ENCODE measurements at regions not wholly inside any gene's neighbourhood (a gene's known extent, or its start where the extent isn't known, plus 50 kb on each side); places are given as distances from the start of the nearest gene placed in this dataset.

DNA sequence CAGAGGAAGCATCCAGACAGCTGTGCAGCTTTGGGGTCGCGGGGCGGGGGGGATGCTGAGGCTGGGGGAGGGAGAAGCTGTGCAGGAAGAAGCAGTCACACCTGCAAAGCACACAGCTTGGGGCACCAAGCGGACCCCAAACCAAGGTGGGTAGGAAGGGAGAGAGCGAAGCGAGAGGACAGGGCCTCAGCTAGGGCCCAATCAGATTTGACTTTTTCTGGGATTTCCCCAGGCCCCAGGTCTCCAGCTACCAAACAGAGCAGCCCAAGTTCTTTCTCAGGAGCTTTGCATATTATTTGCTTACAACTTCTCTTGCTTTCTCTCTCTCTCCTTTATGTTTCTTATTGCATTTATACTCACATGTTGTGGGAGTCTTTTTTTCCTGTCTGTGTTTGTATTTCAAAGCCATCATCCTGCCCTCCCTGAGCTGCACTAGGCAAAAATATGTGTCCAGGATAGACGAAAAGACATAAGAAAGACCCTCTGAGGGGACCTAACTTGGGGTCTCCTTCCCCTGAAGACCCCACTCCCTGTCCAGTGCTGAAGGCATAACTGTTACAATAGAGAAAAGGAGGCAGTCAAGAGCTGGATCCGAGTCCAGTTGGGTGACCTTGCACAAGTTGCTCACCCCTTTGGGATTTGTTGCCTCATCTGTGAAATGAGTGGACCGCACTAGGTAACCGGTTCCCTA lies 50.6 kb upstream of the SMNDC1 start:
- Histone ChIP-seq H3K27ac (no peak overlapping the region), H3K4me3 (no peak overlapping the region), H3K27me3 (no peaks in the 10 kb centered on the region; the same call in 1 of the 2 replicates)

DNA sequence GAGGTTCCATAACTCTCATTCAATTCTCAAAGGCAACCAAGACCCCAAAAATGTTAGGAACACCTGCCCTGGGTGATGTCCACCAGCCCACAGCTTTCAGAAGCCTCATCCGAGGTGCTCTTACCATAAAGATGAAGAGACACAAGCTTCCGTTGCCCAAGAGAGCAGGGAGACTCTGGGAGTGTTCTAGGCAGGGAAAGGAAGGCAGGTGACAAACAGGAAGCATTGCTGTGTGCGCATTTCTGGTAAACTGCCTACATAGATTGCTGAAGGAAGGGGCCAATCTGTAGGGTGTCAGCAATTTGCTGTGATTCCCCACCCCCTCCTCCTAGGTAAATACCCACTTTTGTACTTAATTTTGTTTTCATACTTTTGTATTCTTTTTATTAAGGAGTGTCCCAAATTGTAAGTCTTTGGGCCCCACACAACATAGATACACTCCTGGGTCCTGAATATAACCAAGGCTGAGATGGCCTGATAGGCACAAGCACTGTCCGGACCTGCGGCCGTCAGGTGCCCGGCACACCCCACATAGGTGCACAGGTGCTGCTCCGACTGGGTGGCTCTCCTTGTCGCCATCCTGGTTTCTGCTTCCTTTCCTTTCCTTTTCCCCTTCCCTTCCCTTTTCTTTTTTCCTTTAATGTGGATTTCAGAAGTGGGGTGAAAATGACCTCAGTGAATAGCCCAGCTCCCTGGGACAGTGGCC lies 51.4 kb upstream of the SMNDC1 start:
- Histone ChIP-seq H3K27ac (no peak overlapping the region), H3K36me3 (no peaks in the 10 kb centered on the region), H3K27me3 (no peaks in the 10 kb centered on the region; the same call in 1 of the 2 replicates), H3K4me1 (no peaks in the 10 kb centered on the region; the same call in 1 of the 2 replicates), H3K9me3 (replicated peaks) (no peaks in the 10 kb centered on the region), H3K4me3 (no peak overlapping the region)
- DNase-seq = no peak

More for the DNA sequence above, 50.6 kb upstream of the SMNDC1 start:
- no peak for DNase-seq
- Histone ChIP-seq H3K36me3 (no peaks in the 10 kb centered on the region), H3K9me3 (replicated peaks) (no peaks in the 10 kb centered on the region), H3K4me1 (no peaks in the 10 kb centered on the region; the same call in 1 of the 2 replicates)

- Histone ChIP-seq H3K36me3 (no peaks in the 10 kb centered on the region), H3K9me3 (replicated peaks) (no peaks in the 10 kb centered on the region), H3K4me1 (no peaks in the 10 kb centered on the region; the same call in 1 of the 2 replicates), H3K27ac (no peak overlapping the region), H3K27me3 (no peaks in the 10 kb centered on the region; the same call in 1 of the 2 replicates), H3K4me3 (no peak overlapping the region)
- DNase-seq = no peak
These were observed 52.0 kb upstream of the SMNDC1 start for GRCh38 chr10:110356628-110357245.

- H3K9me3 ChIP-seq (replicated peaks) = no peaks in the 10 kb centered on the region
- no peaks in the 10 kb centered on the region; the same call in 1 of the 2 replicates for H3K4me1 ChIP-seq
- no peak overlapping the region for H3K4me3 ChIP-seq
- H3K36me3 ChIP-seq = no peaks in the 10 kb centered on the region
- no peak for DNase-seq
- H3K27me3 ChIP-seq = no peaks in the 10 kb centered on the region; the same call in 1 of the 2 replicates
- no peak overlapping the region for H3K27ac ChIP-seq
These were observed 52.6 kb upstream of the SMNDC1 start for GRCh38 chr10:110357252-110357780.

DNA sequence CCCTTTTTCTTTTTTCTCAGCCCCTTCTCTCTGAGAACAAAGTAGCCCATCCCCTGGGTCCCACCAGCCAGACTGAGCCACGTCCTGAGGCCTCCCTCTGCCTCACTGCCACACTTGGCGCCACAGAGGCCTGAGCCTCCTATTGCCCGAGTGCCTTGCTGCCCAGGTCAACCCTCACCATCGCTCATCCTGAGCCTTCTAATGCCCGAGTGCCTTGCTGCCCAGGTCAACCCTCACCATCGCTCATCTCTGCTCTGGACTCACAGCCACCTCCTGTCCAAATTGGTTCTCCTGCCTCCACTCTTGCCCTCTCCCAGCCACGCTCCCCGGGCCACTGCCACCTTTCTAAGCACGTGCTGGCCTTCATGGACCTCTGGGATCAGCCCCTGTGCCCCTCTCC lies 53.2 kb upstream of the SMNDC1 start:
- H3K4me1 ChIP-seq = no peaks in the 10 kb centered on the region; the same call in 1 of the 2 replicates
- no peak for DNase-seq
- H3K9me3 ChIP-seq (replicated peaks) = no peaks in the 10 kb centered on the region
- no peaks in the 10 kb centered on the region for H3K36me3 ChIP-seq
- no peaks in the 10 kb centered on the region; the same call in 1 of the 2 replicates for H3K27me3 ChIP-seq
- no peak overlapping the region for H3K4me3 ChIP-seq
- H3K27ac ChIP-seq = no peak overlapping the region

GRCh38 chr10:110358278-110358677 lies 53.6 kb upstream of the SMNDC1 start:
- no peak overlapping the region for H3K27ac ChIP-seq
- no peaks in the 10 kb centered on the region; the same call in 1 of the 2 replicates for H3K27me3 ChIP-seq
- H3K9me3 ChIP-seq (replicated peaks) = no peaks in the 10 kb centered on the region
- H3K36me3 ChIP-seq = no peaks in the 10 kb centered on the region
- H3K4me1 ChIP-seq = no peaks in the 10 kb centered on the region; the same call in 1 of the 2 replicates
- H3K4me3 ChIP-seq = no peak overlapping the region
- no peak for DNase-seq

DNA sequence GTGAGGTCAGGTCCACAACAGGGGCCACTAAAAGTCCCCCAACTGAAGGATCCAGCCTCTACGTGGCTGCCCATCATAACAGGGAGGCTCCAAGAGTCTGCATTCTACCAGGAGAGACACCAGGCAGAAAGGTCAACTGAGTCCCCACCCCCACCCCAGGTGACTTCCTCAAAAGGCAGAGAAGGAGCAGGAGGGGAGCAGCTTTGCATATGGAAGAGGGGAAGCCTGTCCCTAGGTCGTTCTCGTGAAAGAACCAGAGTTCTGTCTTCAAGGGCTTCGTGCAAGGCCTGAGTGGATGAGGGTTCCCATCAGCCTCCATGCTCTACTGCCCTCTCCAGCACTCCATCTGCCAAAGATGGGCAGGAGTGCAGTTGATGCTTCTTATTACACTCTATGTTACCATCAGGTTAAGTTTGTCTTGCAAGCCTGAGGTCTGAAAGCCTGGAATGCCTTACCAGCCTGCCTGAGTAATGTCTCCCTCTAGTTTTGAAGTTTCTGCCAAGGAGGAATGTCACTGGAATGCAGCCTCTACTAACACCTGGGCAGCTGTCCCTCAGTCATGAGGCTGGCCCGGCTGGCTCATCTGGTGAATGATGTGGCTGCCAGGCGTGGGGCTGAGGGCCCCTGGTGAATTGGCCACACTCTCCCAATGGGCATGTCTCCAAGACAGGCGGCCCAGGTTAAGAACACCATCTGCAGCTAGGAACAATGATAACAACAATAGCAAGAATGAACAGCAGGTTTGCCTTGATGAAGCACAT lies 54.3 kb upstream of the SMNDC1 start:
- DNase-seq = no peak
- Histone ChIP-seq H3K4me3 (no peak overlapping the region), H3K9me3 (replicated peaks) (no peaks in the 10 kb centered on the region), H3K27ac (no peak overlapping the region), H3K27me3 (no peaks in the 10 kb centered on the region; the same call in 1 of the 2 replicates), H3K36me3 (no peaks in the 10 kb centered on the region), H3K4me1 (no peaks in the 10 kb centered on the region; the same call in 1 of the 2 replicates)

- H3K27me3 ChIP-seq = no peaks in the 10 kb centered on the region; the same call in 1 of the 2 replicates
- H3K27ac ChIP-seq = no peak overlapping the region
- no peak for DNase-seq
- no peaks in the 10 kb centered on the region for H3K9me3 ChIP-seq (replicated peaks)
- H3K36me3 ChIP-seq = no peaks in the 10 kb centered on the region
- no peak overlapping the region for H3K4me3 ChIP-seq
- H3K4me1 ChIP-seq = no peaks in the 10 kb centered on the region; the same call in 1 of the 2 replicates
These were observed 56.2 kb upstream of the SMNDC1 start for GRCh38 chr10:110360857-110361474.

GRCh38 chr10:110361800-110362456 lies 57.2 kb upstream of the SMNDC1 start:
- Histone ChIP-seq H3K27ac (no peak overlapping the region), H3K36me3 (no peaks in the 10 kb centered on the region), H3K9me3 (replicated peaks) (no peaks in the 10 kb centered on the region), H3K4me1 (no peaks in the 10 kb centered on the region; the same call in 1 of the 2 replicates), H3K4me3 (no peak overlapping the region), H3K27me3 (no peaks in the 10 kb centered on the region)
- DNase-seq = no peak

- Histone ChIP-seq H3K4me1 (no peaks in the 10 kb centered on the region; the same call in 1 of the 2 replicates), H3K36me3 (no peaks in the 10 kb centered on the region), H3K9me3 (replicated peaks) (no peaks in the 10 kb centered on the region), H3K27ac (no peak overlapping the region), H3K27me3 (no peaks in the 10 kb centered on the region), H3K4me3 (no peak overlapping the region)
- no peak for DNase-seq
These were observed 59.1 kb upstream of the SMNDC1 start for GRCh38 chr10:110363572-110364411.

DNA sequence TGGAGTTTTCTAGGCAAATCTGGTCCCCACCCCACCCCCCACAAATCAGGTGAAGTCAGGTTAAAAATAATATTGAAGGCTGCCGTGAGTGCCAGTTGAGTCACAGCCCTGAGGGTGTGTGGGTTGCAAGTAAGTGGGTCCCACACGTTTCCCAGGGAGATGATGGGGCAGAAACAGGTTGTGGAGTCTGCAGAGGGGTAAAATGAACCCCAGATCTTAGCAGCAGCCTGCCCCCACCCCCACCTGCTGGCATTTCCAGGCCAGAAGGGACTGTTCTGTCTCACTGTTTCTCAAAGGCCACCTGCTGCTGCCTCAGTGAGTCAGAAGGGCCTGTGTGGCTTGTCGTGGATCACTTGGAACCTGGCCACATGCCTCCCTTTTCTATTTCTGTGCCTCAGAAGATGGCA lies 59.8 kb upstream of the SMNDC1 start:
- Histone ChIP-seq H3K36me3 (no peaks in the 10 kb centered on the region), H3K4me3 (no peak overlapping the region), H3K4me1 (no peaks in the 10 kb centered on the region), H3K9me3 (replicated peaks) (no peaks in the 10 kb centered on the region), H3K27ac (no peak overlapping the region), H3K27me3 (no peaks in the 10 kb centered on the region)
- DNase-seq = no peak

DNA sequence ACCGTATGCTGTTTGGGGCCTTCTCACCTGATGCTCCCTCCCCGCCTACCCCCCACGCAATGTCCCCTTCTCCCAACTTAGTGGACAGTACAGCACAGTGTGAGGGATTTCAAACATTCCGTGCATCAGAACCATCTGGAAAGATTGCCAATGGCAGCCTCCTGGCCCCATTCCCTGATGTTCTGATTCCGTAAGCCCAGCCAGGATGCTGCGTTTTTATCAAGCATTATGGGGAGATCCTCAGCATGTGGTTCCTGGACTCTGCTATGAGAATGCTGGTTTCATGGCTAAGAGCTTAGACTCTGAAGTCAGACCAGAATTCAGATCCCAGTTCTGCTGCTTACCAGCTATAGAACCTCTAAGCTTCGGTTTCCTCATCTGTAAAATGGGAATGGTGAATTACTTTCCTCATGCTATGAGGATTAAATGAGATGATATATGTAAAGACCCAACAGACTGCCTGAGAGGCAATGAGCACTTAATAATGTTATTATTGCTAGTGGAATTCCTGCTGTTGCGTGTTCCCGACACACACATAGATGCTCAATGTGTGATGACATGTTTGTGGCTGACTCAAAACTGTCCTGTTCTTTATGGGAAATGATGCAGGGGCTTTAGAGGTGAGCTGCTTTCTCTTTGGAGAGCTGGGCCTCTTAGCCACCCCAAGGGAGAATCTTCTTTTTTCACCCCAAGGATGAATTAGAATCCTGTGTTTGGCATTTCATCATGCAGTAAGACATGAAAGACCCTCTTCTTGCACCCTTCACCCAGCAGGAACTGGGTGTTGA lies 60.8 kb upstream of the SMNDC1 start:
- Histone ChIP-seq H3K4me3 (no peak overlapping the region), H3K4me1 (no peaks in the 10 kb centered on the region), H3K27me3 (no peaks in the 10 kb centered on the region; the same call in 1 of the 2 replicates), H3K27ac (no peak overlapping the region), H3K9me3 (replicated peaks) (no peaks in the 10 kb centered on the region), H3K36me3 (no peaks in the 10 kb centered on the region)
- no peak for DNase-seq

Measured in SJCRH30 (cell line).